ENCODE measurements at regions not wholly inside any gene's neighbourhood (a gene's known extent, or its start where the extent isn't known, plus 50 kb on each side); places are given as distances from the start of the nearest gene placed in this dataset.

- Histone ChIP-seq H3K4me2 (ENCODE audit: low read length) (no peak overlapping the region), H3K9me2 (replicated peaks; ENCODE audit: control insufficient read depth, low read length) (no peaks in the 10 kb centered on the region), H3K27ac (ENCODE audit: low read depth, low read length) (no peak overlapping the region), H3K36me3 (ENCODE audit: control insufficient read depth, low read length) (no peaks in the 10 kb centered on the region), H3K9me3 (ENCODE audit: control insufficient read depth, insufficient read depth, low read length) (no peaks in the 10 kb centered on the region), H4K20me1 (ENCODE audit: control insufficient read depth, insufficient read depth, low read depth, low read length) (no peaks in the 10 kb centered on the region), H3K4me1 (ENCODE audit: control insufficient read depth, low read length) (no peaks in the 10 kb centered on the region), H3K4me3 (ENCODE audit: low read length) (no peak overlapping the region), H3K79me2 (ENCODE audit: control insufficient read depth, low read length) (no peaks in the 10 kb centered on the region), H3K27me3 (ENCODE audit: control insufficient read depth, low read length) (no peaks in the 10 kb centered on the region), H3F3A (ENCODE audit: control insufficient read depth, insufficient read depth) (no peaks in the 10 kb centered on the region)
- TF ChIP-seq EZH2phosphoT487 (IDR thresholded peaks at IDR 0.05; ENCODE audit: borderline replicate concordance, low read length) (no peak), CTCF (IDR thresholded peaks at IDR 0.05; ENCODE audit: low read depth, low read length, poor library complexity, severe bottlenecking) (no peak)
These were observed 894.2 kb upstream of the INTU start for GRCh38 chr4:126738527-126738923.

- H3K36me3 ChIP-seq (ENCODE audit: control insufficient read depth, low read length) = no peaks in the 10 kb centered on the region
- H3K4me2 ChIP-seq (ENCODE audit: low read length) = no peak overlapping the region
- no peaks in the 10 kb centered on the region for H3K27me3 ChIP-seq (ENCODE audit: control insufficient read depth, low read length)
- no peaks in the 10 kb centered on the region for H3K79me2 ChIP-seq (ENCODE audit: control insufficient read depth, low read length)
- H3K9me3 ChIP-seq (ENCODE audit: control insufficient read depth, insufficient read depth, low read length) = no peaks in the 10 kb centered on the region
- no peaks in the 10 kb centered on the region for H3K4me1 ChIP-seq (ENCODE audit: control insufficient read depth, low read length)
- H4K20me1 ChIP-seq (ENCODE audit: control insufficient read depth, insufficient read depth, low read depth, low read length) = no peaks in the 10 kb centered on the region
- no peak overlapping the region for H3K27ac ChIP-seq (ENCODE audit: low read depth, low read length)
- H3F3A ChIP-seq (ENCODE audit: control insufficient read depth, insufficient read depth) = no peaks in the 10 kb centered on the region
- H3K4me3 ChIP-seq (ENCODE audit: low read length) = no peak overlapping the region
- H3K9me2 ChIP-seq (replicated peaks; ENCODE audit: control insufficient read depth, low read length) = no peaks in the 10 kb centered on the region
- TF ChIP-seq EZH2phosphoT487 (IDR thresholded peaks at IDR 0.05; ENCODE audit: borderline replicate concordance, low read length) (no peak), CTCF (IDR thresholded peaks at IDR 0.05; ENCODE audit: low read depth, low read length, poor library complexity, severe bottlenecking) (no peak)
These were observed 893.8 kb upstream of the INTU start for GRCh38 chr4:126738926-126739325.

- Histone ChIP-seq H3K27me3 (ENCODE audit: control insufficient read depth, low read length) (no peaks in the 10 kb centered on the region), H4K20me1 (ENCODE audit: control insufficient read depth, insufficient read depth, low read depth, low read length) (no peaks in the 10 kb centered on the region), H3K36me3 (ENCODE audit: control insufficient read depth, low read length) (no peaks in the 10 kb centered on the region), H3K27ac (ENCODE audit: low read depth, low read length) (no peak overlapping the region), H3K9me3 (ENCODE audit: control insufficient read depth, insufficient read depth, low read length) (no peaks in the 10 kb centered on the region), H3K4me3 (ENCODE audit: low read length) (no peak overlapping the region), H3K9me2 (replicated peaks; ENCODE audit: control insufficient read depth, low read length) (no peaks in the 10 kb centered on the region), H3F3A (ENCODE audit: control insufficient read depth, insufficient read depth) (no peaks in the 10 kb centered on the region), H3K4me1 (ENCODE audit: control insufficient read depth, low read length) (no peaks in the 10 kb centered on the region), H3K4me2 (ENCODE audit: low read length) (no peak overlapping the region), H3K79me2 (ENCODE audit: control insufficient read depth, low read length) (no peaks in the 10 kb centered on the region)
- TF ChIP-seq CTCF (IDR thresholded peaks at IDR 0.05; ENCODE audit: low read depth, low read length, poor library complexity, severe bottlenecking) (no peak), EZH2phosphoT487 (IDR thresholded peaks at IDR 0.05; ENCODE audit: borderline replicate concordance, low read length) (no peak)
These were observed 892.1 kb upstream of the INTU start for GRCh38 chr4:126740687-126741086.

GRCh38 chr4:126742048-126742447, 890.7 kb upstream of the INTU start:
- Histone ChIP-seq H3K36me3 (ENCODE audit: control insufficient read depth, low read length) (no peaks in the 10 kb centered on the region), H3K4me1 (ENCODE audit: control insufficient read depth, low read length) (no peaks in the 10 kb centered on the region), H4K20me1 (ENCODE audit: control insufficient read depth, insufficient read depth, low read depth, low read length) (no peaks in the 10 kb centered on the region), H3K27me3 (ENCODE audit: control insufficient read depth, low read length) (no peaks in the 10 kb centered on the region), H3K4me2 (ENCODE audit: low read length) (no peak overlapping the region), H3K27ac (ENCODE audit: low read depth, low read length) (no peak overlapping the region), H3F3A (ENCODE audit: control insufficient read depth, insufficient read depth) (no peaks in the 10 kb centered on the region), H3K4me3 (ENCODE audit: low read length) (no peak overlapping the region), H3K9me2 (replicated peaks; ENCODE audit: control insufficient read depth, low read length) (no peaks in the 10 kb centered on the region), H3K9me3 (ENCODE audit: control insufficient read depth, insufficient read depth, low read length) (no peaks in the 10 kb centered on the region), H3K79me2 (ENCODE audit: control insufficient read depth, low read length) (no peaks in the 10 kb centered on the region)
- TF ChIP-seq CTCF (IDR thresholded peaks at IDR 0.05; ENCODE audit: low read depth, low read length, poor library complexity, severe bottlenecking) (no peak), EZH2phosphoT487 (IDR thresholded peaks at IDR 0.05; ENCODE audit: borderline replicate concordance, low read length) (no peak)
